ENCODE measurements at regions not wholly inside any gene's neighbourhood (a gene's known extent, or its start where the extent isn't known, plus 50 kb on each side); places are given as distances from the start of the nearest gene placed in this dataset.

GRCh38 chr3:18739099-18739433 is 313.9 kb upstream of the SATB1 start:
- no peaks in the 10 kb centered on the region for H3K27me3 ChIP-seq (ENCODE audit: insufficient read depth, low read length)
- H2AFZ ChIP-seq (ENCODE audit: low read length) = no peak overlapping the region
- no peak overlapping the region for H3K4me2 ChIP-seq (ENCODE audit: low read length)
- no peak for TF ChIP-seq CTCF (IDR thresholded peaks at IDR 0.05; ENCODE audit: low read length)
- TF ChIP-seq EZH2 (IDR thresholded peaks at IDR 0.05; ENCODE audit: borderline replicate concordance, low read length) = no peak
- H3K9ac ChIP-seq (ENCODE audit: low read length) = no peak overlapping the region
- no peaks in the 10 kb centered on the region for H3K9me2 ChIP-seq (ENCODE audit: low read depth, low read length)
- H3K4me3 ChIP-seq (ENCODE audit: low read depth, low read length, poor library complexity, severe bottlenecking) = no peak overlapping the region
- H3K79me2 ChIP-seq (ENCODE audit: insufficient read depth, low read length) = no peaks in the 10 kb centered on the region
- H3K4me1 ChIP-seq (ENCODE audit: insufficient read depth, low read length, severe bottlenecking) = peaks cover 39% of the 10 kb centered on the region
- no peak overlapping the region for H3K27ac ChIP-seq (ENCODE audit: low read depth, low read length, poor library complexity, severe bottlenecking)
- no peaks in the 10 kb centered on the region for H4K20me1 ChIP-seq (ENCODE audit: insufficient read depth, low read length)
- H3K9me3 ChIP-seq (ENCODE audit: low read length) = no peaks in the 10 kb centered on the region
- no peaks in the 10 kb centered on the region for H3K36me3 ChIP-seq (ENCODE audit: insufficient read depth, low read length)
- H3F3A ChIP-seq (ENCODE audit: insufficient read depth, low read length) = no peaks in the 10 kb centered on the region

GRCh38 chr3:18738393-18739098 is 313.4 kb upstream of the SATB1 start:
- H3F3A ChIP-seq (ENCODE audit: insufficient read depth, low read length) = no peaks in the 10 kb centered on the region
- no peaks in the 10 kb centered on the region for H3K9me2 ChIP-seq (ENCODE audit: low read depth, low read length)
- H3K4me3 ChIP-seq (ENCODE audit: low read depth, low read length, poor library complexity, severe bottlenecking) = no peak overlapping the region
- no peak overlapping the region for H2AFZ ChIP-seq (ENCODE audit: low read length)
- H3K79me2 ChIP-seq (ENCODE audit: insufficient read depth, low read length) = no peaks in the 10 kb centered on the region
- H3K27ac ChIP-seq (ENCODE audit: low read depth, low read length, poor library complexity, severe bottlenecking) = no peak overlapping the region
- TF ChIP-seq CTCF (IDR thresholded peaks at IDR 0.05; ENCODE audit: low read length) (no peak), EZH2 (IDR thresholded peaks at IDR 0.05; ENCODE audit: borderline replicate concordance, low read length) (no peak)
- H3K4me1 ChIP-seq (ENCODE audit: insufficient read depth, low read length, severe bottlenecking) = peaks cover 34% of the 10 kb centered on the region
- H3K9me3 ChIP-seq (ENCODE audit: low read length) = no peaks in the 10 kb centered on the region
- no peaks in the 10 kb centered on the region for H3K36me3 ChIP-seq (ENCODE audit: insufficient read depth, low read length)
- H3K27me3 ChIP-seq (ENCODE audit: insufficient read depth, low read length) = no peaks in the 10 kb centered on the region
- H3K4me2 ChIP-seq (ENCODE audit: low read length) = no peak overlapping the region
- H4K20me1 ChIP-seq (ENCODE audit: insufficient read depth, low read length) = no peaks in the 10 kb centered on the region
- no peak overlapping the region for H3K9ac ChIP-seq (ENCODE audit: low read length)

GRCh38 chr3:18735005-18735404 is 309.9 kb upstream of the SATB1 start:
- Histone ChIP-seq H3K4me3 (ENCODE audit: low read depth, low read length, poor library complexity, severe bottlenecking) (no peak overlapping the region), H3K9me3 (ENCODE audit: low read length) (no peaks in the 10 kb centered on the region), H3K4me1 (ENCODE audit: insufficient read depth, low read length, severe bottlenecking) (no peaks in the 10 kb centered on the region), H2AFZ (ENCODE audit: low read length) (no peak overlapping the region), H4K20me1 (ENCODE audit: insufficient read depth, low read length) (no peaks in the 10 kb centered on the region), H3K79me2 (ENCODE audit: insufficient read depth, low read length) (no peaks in the 10 kb centered on the region), H3K9ac (ENCODE audit: low read length) (no peak overlapping the region), H3K36me3 (ENCODE audit: insufficient read depth, low read length) (no peaks in the 10 kb centered on the region), H3K9me2 (ENCODE audit: low read depth, low read length) (no peaks in the 10 kb centered on the region), H3K27me3 (ENCODE audit: insufficient read depth, low read length) (no peaks in the 10 kb centered on the region), H3K4me2 (ENCODE audit: low read length) (no peak overlapping the region), H3F3A (ENCODE audit: insufficient read depth, low read length) (no peaks in the 10 kb centered on the region), H3K27ac (ENCODE audit: low read depth, low read length, poor library complexity, severe bottlenecking) (no peak overlapping the region)
- TF ChIP-seq CTCF (IDR thresholded peaks at IDR 0.05; ENCODE audit: low read length) (no peak), EZH2 (IDR thresholded peaks at IDR 0.05; ENCODE audit: borderline replicate concordance, low read length) (no peak)
